ENCODE measurements at regions not wholly inside any gene's neighbourhood (a gene's known extent, or its start where the extent isn't known, plus 50 kb on each side); places are given as distances from the start of the nearest gene placed in this dataset.

- no peak overlapping the region for H2BK5ac ChIP-seq (ENCODE audit: low read length)
- H3K4me3 ChIP-seq (ENCODE audit: low read length in 2 of 2) = no peak overlapping the region
- no peak overlapping the region for H2BK12ac ChIP-seq (ENCODE audit: low read length)
- H3K23ac ChIP-seq (ENCODE audit: low read depth, low read length, poor library complexity) = no peak overlapping the region
- no peaks in the 10 kb centered on the region for H3K36me3 ChIP-seq (replicated peaks in 1 of 2; ENCODE audit: control insufficient read depth in 2 of 2, insufficient read depth in 2 of 2, low read length in 2 of 2)
- H3K9ac ChIP-seq (ENCODE audit: low read depth, low read length, poor library complexity) = no peak overlapping the region
- no peak overlapping the region for H2BK120ac ChIP-seq (ENCODE audit: low read depth, low read length)
- H3K27ac ChIP-seq (replicated peaks; ENCODE audit: low read length) = no peak overlapping the region
- H3K4me2 ChIP-seq (ENCODE audit: insufficient read depth, low read length, poor library complexity, severe bottlenecking) = no peak overlapping the region
- no peak overlapping the region for H3K4ac ChIP-seq (ENCODE audit: low read length)
- no peak overlapping the region for H2BK15ac ChIP-seq (ENCODE audit: low read length)
- no peaks in the 10 kb centered on the region for H3K9me3 ChIP-seq (replicated peaks in 1 of 2; ENCODE audit: control insufficient read depth in 2 of 2, insufficient read depth in 1 of 2, low read depth in 1 of 2, low read length in 2 of 2)
- no peak overlapping the region for H2AFZ ChIP-seq (ENCODE audit: low read length)
- no CpG with 5 or more reads among the region's 2 CpGs for WGBS, 2 donors (ENCODE audit: extremely low coverage in 2 of 2, insufficient read length in 2 of 2, insufficient replicate concordance in 1 of 2)
- H3K18ac ChIP-seq (ENCODE audit: low read length) = no peak overlapping the region
- no peak overlapping the region for H4K8ac ChIP-seq (ENCODE audit: low read depth, low read length)
- peaks cover 6 to 7% of the 10 kb centered on the region in 2 donors for H3K4me1 ChIP-seq (ENCODE audit: control insufficient read depth in 2 of 2, insufficient read depth in 1 of 2, low read depth in 1 of 2, low read length in 2 of 2)
- no peak overlapping the region for H3K14ac ChIP-seq (ENCODE audit: low read length)
- H2AK5ac ChIP-seq (ENCODE audit: low read depth, low read length) = no peak overlapping the region
- no peak for DNase-seq (ENCODE audit: low spot score)
- no peak overlapping the region for H4K91ac ChIP-seq (ENCODE audit: low read depth, low read length, poor library complexity)
- no peaks in the 10 kb centered on the region for H3K27me3 ChIP-seq (ENCODE audit: control insufficient read depth in 3 of 3, insufficient read depth in 3 of 3, low read depth in 1 of 3, low read length in 3 of 3)
- no peaks in the 10 kb centered on the region for H3K79me1 ChIP-seq (ENCODE audit: low read depth, low read length)
These were observed 237.3 kb upstream of the DAAM1 start for GRCh38 chr14:58951143-58951542.

- H3K27ac ChIP-seq (replicated peaks; ENCODE audit: low read length) = no peak overlapping the region
- H3K79me1 ChIP-seq (ENCODE audit: low read depth, low read length) = no peaks in the 10 kb centered on the region
- H2BK12ac ChIP-seq (ENCODE audit: low read length) = no peak overlapping the region
- no peak overlapping the region for H3K18ac ChIP-seq (ENCODE audit: low read length)
- H3K4me2 ChIP-seq (ENCODE audit: insufficient read depth, low read length, poor library complexity, severe bottlenecking) = no peak overlapping the region
- H3K4ac ChIP-seq (ENCODE audit: low read length) = no peak overlapping the region
- H3K4me1 ChIP-seq (ENCODE audit: control insufficient read depth in 2 of 2, insufficient read depth in 1 of 2, low read depth in 1 of 2, low read length in 2 of 2) = peaks cover 0 to 3% of the 10 kb centered on the region in 2 donors
- no peak overlapping the region for H4K91ac ChIP-seq (ENCODE audit: low read depth, low read length, poor library complexity)
- H4K8ac ChIP-seq (ENCODE audit: low read depth, low read length) = no peak overlapping the region
- no peaks in the 10 kb centered on the region for H3K9me3 ChIP-seq (replicated peaks in 1 of 2; ENCODE audit: control insufficient read depth in 2 of 2, insufficient read depth in 1 of 2, low read depth in 1 of 2, low read length in 2 of 2)
- no CpG with 5 or more reads among the region's 1 CpG for WGBS, 2 donors (ENCODE audit: extremely low coverage in 2 of 2, insufficient read length in 2 of 2, insufficient replicate concordance in 1 of 2)
- H3K9ac ChIP-seq (ENCODE audit: low read depth, low read length, poor library complexity) = no peak overlapping the region
- H2AK5ac ChIP-seq (ENCODE audit: low read depth, low read length) = no peak overlapping the region
- H3K4me3 ChIP-seq (ENCODE audit: low read length in 2 of 2) = no peak overlapping the region
- H2BK120ac ChIP-seq (ENCODE audit: low read depth, low read length) = no peak overlapping the region
- H2AFZ ChIP-seq (ENCODE audit: low read length) = no peak overlapping the region
- no peak overlapping the region for H3K14ac ChIP-seq (ENCODE audit: low read length)
- H2BK15ac ChIP-seq (ENCODE audit: low read length) = no peak overlapping the region
- H3K36me3 ChIP-seq (replicated peaks in 1 of 2; ENCODE audit: control insufficient read depth in 2 of 2, insufficient read depth in 2 of 2, low read length in 2 of 2) = no peaks in the 10 kb centered on the region
- H3K23ac ChIP-seq (ENCODE audit: low read depth, low read length, poor library complexity) = no peak overlapping the region
- H2BK5ac ChIP-seq (ENCODE audit: low read length) = no peak overlapping the region
- no peak for DNase-seq (ENCODE audit: low spot score)
- no peaks in the 10 kb centered on the region for H3K27me3 ChIP-seq (ENCODE audit: control insufficient read depth in 3 of 3, insufficient read depth in 3 of 3, low read depth in 1 of 3, low read length in 3 of 3)
These were observed 234.4 kb upstream of the DAAM1 start for GRCh38 chr14:58954052-58954451.

GRCh38 chr14:58954901-58955861, 233.3 kb upstream of the DAAM1 start:
- H2BK5ac ChIP-seq (ENCODE audit: low read length) = no peak overlapping the region
- no peaks in the 10 kb centered on the region for H3K9me3 ChIP-seq (replicated peaks in 1 of 2; ENCODE audit: control insufficient read depth in 2 of 2, insufficient read depth in 1 of 2, low read depth in 1 of 2, low read length in 2 of 2)
- no peak overlapping the region for H3K9ac ChIP-seq (ENCODE audit: low read depth, low read length, poor library complexity)
- no peak overlapping the region for H3K4me2 ChIP-seq (ENCODE audit: insufficient read depth, low read length, poor library complexity, severe bottlenecking)
- H2BK120ac ChIP-seq (ENCODE audit: low read depth, low read length) = no peak overlapping the region
- H2AFZ ChIP-seq (ENCODE audit: low read length) = no peak overlapping the region
- no peak for DNase-seq (ENCODE audit: low spot score)
- H2BK12ac ChIP-seq (ENCODE audit: low read length) = no peak overlapping the region
- H4K8ac ChIP-seq (ENCODE audit: low read depth, low read length) = no peak overlapping the region
- H3K79me1 ChIP-seq (ENCODE audit: low read depth, low read length) = no peaks in the 10 kb centered on the region
- no peak overlapping the region for H3K4me3 ChIP-seq (ENCODE audit: low read length in 2 of 2)
- no peak overlapping the region for H2BK15ac ChIP-seq (ENCODE audit: low read length)
- H3K36me3 ChIP-seq (replicated peaks in 1 of 2; ENCODE audit: control insufficient read depth in 2 of 2, insufficient read depth in 2 of 2, low read length in 2 of 2) = no peaks in the 10 kb centered on the region
- peak overlapping the region; percentile 75 for H3K27ac ChIP-seq (replicated peaks; ENCODE audit: low read length)
- no peak overlapping the region for H3K23ac ChIP-seq (ENCODE audit: low read depth, low read length, poor library complexity)
- no peak overlapping the region for H3K18ac ChIP-seq (ENCODE audit: low read length)
- no peak overlapping the region for H3K4ac ChIP-seq (ENCODE audit: low read length)
- peaks cover 0 to 3% of the 10 kb centered on the region in 2 donors for H3K4me1 ChIP-seq (ENCODE audit: control insufficient read depth in 2 of 2, insufficient read depth in 1 of 2, low read depth in 1 of 2, low read length in 2 of 2)
- H3K27me3 ChIP-seq (ENCODE audit: control insufficient read depth in 3 of 3, insufficient read depth in 3 of 3, low read depth in 1 of 3, low read length in 3 of 3) = no peaks in the 10 kb centered on the region
- no CpG with 5 or more reads among the region's 4 CpGs for WGBS, 2 donors (ENCODE audit: extremely low coverage in 2 of 2, insufficient read length in 2 of 2, insufficient replicate concordance in 1 of 2)
- no peak overlapping the region for H4K91ac ChIP-seq (ENCODE audit: low read depth, low read length, poor library complexity)
- no peak overlapping the region for H3K14ac ChIP-seq (ENCODE audit: low read length)
- no peak overlapping the region for H2AK5ac ChIP-seq (ENCODE audit: low read depth, low read length)

- Histone ChIP-seq H3K27me3 (ENCODE audit: control insufficient read depth in 3 of 3, insufficient read depth in 3 of 3, low read depth in 1 of 3, low read length in 3 of 3) (no peaks in the 10 kb centered on the region), H3K4me2 (ENCODE audit: insufficient read depth, low read length, poor library complexity, severe bottlenecking) (no peak overlapping the region), H2AFZ (ENCODE audit: low read length) (no peak overlapping the region), H3K14ac (ENCODE audit: low read length) (no peak overlapping the region), H3K4ac (ENCODE audit: low read length) (no peak overlapping the region), H4K91ac (ENCODE audit: low read depth, low read length, poor library complexity) (no peak overlapping the region), H2BK120ac (ENCODE audit: low read depth, low read length) (no peak overlapping the region), H4K8ac (ENCODE audit: low read depth, low read length) (no peak overlapping the region), H3K9ac (ENCODE audit: low read depth, low read length, poor library complexity) (no peak overlapping the region), H3K36me3 (replicated peaks in 1 of 2; ENCODE audit: control insufficient read depth in 2 of 2, insufficient read depth in 2 of 2, low read length in 2 of 2) (no peaks in the 10 kb centered on the region), H3K18ac (ENCODE audit: low read length) (no peak overlapping the region), H3K23ac (ENCODE audit: low read depth, low read length, poor library complexity) (no peak overlapping the region), H3K9me3 (replicated peaks in 1 of 2; ENCODE audit: control insufficient read depth in 2 of 2, insufficient read depth in 1 of 2, low read depth in 1 of 2, low read length in 2 of 2) (no peaks in the 10 kb centered on the region), H3K79me1 (ENCODE audit: low read depth, low read length) (no peaks in the 10 kb centered on the region), H2AK5ac (ENCODE audit: low read depth, low read length) (no peak overlapping the region), H2BK5ac (ENCODE audit: low read length) (no peak overlapping the region), H3K4me3 (ENCODE audit: low read length in 2 of 2) (no peak overlapping the region), H3K27ac (replicated peaks; ENCODE audit: low read length) (no peak overlapping the region), H2BK15ac (ENCODE audit: low read length) (no peak overlapping the region), H2BK12ac (ENCODE audit: low read length) (no peak overlapping the region), H3K4me1 (ENCODE audit: control insufficient read depth in 2 of 2, insufficient read depth in 1 of 2, low read depth in 1 of 2, low read length in 2 of 2) (no peaks in the 10 kb centered on the region)
- no CpG with 5 or more reads among the region's 6 CpGs for WGBS, 2 donors (ENCODE audit: extremely low coverage in 2 of 2, insufficient read length in 2 of 2, insufficient replicate concordance in 1 of 2)
- DNase-seq (ENCODE audit: low spot score) = no peak
These were observed 227.3 kb upstream of the DAAM1 start for GRCh38 chr14:58961045-58961731.

All from neuronal stem cell (in vitro differentiated cells).